NCI-H146 treated with DMSO at 0.1 percent for 48 hours (cell line): ENCODE measurements at regions not wholly inside any gene's neighbourhood (a gene's known extent, or its start where the extent isn't known, plus 50 kb on each side); places are given as distances from the start of the nearest gene placed in this dataset.

ENCODE experiments used
- DNase-seq: peaks from one replicate; lab custom pipeline; 2025; ENCODE audit not compliant: unreplicated experiment; lab: John Stamatoyannopoulos, UW

GRCh38 chr3:84439476-84439875, 519.3 kb upstream of the CADM2 start:
- no peak for DNase-seq

DNA sequence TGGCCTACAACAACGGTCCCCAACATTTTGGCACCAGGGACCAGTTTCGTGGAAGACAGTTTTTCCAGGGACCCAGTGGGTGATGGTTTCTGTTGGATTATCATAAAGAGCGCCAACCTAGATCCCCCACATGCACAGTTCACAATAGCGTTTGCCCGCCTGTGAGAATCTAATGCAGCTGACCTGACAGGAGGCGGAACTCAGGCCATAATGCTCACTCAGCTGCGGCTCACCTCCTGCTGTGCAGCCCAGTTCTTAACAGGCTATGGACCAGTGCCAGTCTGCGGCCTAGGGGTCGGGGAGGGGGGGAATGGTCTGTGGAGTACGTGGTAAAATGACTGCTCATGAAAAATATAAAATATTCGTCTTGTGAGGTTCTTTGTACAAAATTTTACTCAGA, 518.5 kb upstream of the CADM2 start:
- no peak for DNase-seq

DNA sequence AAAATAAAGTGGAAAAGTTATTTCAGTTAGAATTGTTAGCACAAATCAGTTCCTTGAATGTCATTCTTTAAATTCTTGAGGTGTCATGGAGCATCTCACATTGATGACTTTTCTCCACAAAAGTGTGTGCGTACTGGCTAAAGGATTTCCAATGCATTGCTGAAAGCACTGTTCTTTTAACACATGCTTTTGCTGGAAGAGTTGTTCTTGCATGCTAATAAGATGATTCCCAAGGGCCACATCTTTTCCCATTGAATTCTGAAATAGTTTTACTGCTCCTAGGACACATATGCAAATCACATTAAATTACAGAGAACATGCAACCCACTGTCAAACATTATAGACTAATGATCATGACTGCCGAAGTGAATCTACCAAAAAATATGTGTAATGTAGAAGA, 516.3 kb upstream of the CADM2 start:
- no peak for DNase-seq

DNA sequence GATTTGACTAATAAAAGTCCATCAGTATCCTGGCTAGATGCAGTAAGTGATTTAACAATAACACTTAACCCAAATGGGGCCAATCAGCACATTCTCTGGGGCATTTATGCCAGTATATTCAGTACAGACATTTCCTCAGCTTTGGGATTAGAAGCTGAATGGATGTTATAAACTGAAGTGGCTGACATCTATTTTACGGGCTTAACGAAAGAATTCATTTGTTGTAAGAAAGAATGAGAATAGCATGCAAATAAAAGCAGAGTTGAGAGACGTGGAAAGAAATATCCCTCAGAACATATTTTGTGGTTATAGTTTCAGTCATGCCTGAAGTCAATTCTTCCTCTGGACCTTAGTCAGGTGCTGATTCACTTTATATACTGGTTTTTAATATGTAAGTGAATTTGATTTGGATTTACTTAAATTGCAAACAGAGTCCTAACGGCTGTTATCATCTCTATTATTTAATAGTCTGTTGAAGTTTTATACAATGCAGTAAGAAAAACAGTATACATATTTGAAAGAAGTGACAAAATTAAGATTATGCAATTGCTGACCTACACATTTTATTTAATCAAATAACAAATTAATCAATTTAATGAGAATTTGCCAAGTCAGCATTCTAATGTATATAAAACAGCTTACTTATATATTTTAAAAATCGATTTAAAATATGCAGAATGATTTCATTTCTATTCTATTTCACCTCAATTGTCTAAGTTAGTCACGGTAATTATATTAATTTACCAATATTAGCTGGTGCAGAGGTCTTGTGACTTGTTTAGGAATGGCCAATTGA, 513.9 kb upstream of the CADM2 start:
- no peak for DNase-seq

GRCh38 chr3:84487296-84487695, 471.5 kb upstream of the CADM2 start:
- no peak for DNase-seq

- DNase-seq, result no peak
These were observed 454.0 kb upstream of the CADM2 start for GRCh38 chr3:84504761-84505160.

DNA sequence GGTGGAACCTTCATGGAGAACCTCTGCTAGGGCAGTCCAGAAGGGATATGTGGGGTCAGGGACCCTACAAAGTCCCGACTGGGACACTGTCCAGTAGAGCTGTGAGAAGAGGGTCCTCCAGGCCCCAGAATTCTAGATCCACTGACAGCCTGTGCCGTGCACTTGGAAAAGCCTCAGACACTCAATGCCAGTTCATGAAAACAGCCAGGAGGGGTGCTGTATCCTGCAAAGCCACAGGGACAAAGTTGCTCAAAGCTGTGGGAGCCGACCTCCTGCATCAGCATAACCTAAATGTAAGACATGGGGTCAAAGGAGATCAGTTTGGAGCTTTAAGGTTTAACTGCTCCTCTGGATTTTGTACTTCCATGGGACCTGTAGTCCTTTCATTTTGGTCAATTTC, 448.8 kb upstream of the CADM2 start:
- no peak for DNase-seq

DNA sequence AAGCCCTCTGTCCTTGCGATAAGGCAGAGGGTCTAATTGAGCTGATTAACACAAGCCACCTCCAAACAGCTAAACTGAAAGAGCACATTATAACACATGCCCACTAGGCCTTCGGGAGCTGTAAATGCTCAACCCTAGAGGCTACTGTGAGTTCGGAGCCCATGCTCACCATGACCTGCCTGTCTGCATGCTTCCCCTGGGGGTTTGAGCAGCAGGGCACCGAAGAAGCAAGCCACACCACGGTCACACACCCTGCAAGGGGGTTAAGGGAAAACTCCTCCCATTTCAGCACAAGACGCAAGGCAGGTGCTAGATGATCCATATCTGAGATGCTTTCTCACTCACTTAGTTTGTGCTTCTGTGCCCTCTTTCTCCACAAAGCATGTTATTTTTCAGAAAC, 435.9 kb upstream of the CADM2 start:
- DNase-seq, result no peak

DNA sequence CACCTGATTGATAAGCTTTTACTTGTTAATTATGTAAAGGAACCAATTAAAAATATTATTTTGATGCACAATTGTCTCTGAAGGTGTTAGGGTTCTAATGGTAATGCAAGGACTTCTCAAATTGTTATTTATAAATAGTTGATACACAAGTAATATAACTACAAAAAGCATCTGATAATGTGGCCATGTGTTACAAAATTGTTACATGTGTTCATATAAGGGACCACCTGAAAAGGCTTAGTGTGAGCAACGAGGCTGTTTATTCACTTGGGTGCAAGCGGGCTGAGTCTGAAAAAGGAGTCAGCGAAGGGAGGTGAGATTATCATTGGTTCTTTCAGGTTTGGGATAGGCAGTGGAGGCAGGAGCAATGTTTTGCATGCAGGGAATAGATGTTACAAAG, 421.9 kb upstream of the CADM2 start:
- no peak for DNase-seq

DNA sequence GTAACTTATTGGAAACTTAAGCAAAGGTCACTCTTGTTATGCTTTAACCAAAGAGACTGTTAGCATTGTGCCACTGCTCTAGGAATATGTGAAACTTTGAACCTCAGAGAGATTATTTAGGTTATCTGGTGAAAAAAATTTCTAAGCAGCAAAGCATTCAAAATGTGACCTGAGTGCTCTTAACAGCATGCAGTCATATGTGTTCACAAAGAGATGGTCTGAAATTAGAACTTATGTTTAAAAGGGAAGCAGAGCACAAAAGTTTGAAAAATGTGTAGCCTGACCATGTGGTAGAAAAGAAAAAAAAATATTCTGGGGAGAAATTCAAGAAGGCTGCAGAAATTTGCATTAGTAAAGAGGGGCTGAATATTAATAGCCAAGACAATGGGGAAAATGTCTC, 420.2 kb upstream of the CADM2 start:
- DNase-seq, result no peak

DNA sequence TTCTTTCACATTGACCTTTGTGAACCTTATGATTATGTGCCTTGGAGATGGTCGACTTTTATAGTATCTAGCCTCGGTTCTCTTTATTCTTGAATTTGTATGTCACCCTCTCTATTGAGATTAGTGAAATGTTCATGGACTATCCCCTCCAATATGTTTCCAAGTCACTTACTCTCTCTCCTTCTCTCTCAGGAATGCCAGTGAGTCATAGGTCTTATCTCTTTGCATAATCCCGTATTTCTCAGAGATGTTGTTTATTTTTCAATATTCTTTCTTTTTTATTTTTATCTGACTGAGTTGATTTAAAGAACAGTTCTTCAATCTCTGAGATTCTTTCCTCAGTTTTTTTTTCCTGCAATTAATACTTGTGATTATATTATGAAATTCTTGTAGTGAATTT, 411.6 kb upstream of the CADM2 start:
- DNase-seq, result no peak

DNA sequence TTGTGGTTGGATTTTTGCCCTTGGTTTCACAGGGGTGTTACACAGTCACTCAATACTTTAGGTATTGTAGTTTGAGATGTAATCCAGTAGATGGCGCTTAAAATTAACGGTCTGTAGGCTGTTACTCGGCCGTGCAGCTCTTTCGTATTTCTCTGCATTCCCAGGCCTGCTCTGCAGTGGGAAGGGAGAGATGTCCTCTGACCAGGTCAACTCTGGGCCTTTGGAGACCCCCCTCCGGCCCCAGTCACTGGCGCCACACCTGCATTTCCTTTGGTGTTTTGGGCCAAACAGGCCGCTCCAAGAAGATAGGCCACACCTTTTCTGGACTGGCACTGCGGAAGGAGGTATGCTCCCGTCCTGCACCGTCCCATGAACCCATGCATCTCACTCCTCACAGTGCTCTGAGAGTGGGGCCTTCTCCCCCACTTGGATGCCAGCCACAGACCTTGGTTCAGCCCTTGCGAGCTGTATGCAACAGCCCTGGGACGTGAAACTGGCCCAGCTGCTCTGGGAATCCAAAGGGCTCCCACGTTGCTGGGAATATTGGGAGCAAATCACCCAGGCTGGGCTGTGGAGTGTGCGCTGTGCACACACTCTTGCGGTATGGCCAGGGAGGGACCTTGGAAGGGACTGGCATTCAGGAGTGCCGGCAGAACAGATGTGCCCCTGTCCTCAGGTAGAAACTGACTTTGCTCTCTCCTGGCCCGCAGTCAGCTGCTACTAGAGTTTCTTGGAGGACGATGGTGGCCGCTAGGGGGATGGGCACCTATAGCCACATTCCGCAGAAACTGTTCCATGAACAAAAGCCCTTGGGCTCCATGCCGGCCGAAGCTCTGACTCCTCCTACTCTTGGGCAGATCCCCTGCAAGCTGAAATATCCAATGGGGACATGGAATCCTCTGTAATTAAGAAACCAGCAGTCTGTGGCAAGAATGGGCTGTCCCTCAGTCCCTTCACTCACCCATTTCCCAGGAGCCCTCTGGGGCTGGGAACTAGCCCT, 410.5 kb upstream of the CADM2 start:
- DNase-seq, result peak; percentile 81

DNA sequence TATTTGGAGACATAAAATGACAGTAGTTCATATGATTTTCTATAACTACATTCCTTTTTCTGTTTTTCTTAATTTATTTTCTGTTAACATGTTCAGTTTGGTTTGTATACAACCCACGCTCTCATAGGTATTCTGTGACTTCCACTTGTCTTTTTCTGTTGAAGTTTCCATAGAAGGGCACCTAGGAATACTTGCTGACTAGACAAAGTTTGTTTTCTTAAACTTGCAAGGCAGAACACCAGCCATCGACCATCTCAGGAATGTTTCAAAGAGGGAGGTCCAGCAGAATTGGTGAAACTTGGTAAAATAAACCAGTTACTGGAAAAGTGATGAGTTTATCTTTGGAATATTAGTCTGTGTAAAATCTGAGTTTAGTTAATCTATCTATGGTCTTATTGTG, 403.2 kb upstream of the CADM2 start:
- DNase-seq, result no peak

DNA sequence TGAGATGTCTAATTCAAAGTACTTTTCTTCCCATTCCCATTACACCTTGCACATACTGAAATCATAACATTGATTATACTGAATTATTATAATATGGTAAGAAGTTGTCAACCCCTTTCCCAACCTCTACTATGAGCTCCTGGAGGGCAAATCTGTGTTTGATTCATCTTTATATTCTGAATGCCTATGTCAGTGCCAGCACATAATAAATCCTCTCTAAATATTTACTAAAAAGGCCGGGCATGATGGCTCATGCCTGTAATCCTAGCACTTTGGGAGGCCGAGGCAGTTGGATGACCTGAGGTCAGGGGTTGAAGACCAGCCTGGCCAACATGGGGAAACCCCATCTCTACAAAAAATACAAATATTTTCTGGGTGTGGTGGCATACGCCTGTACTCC, 392.5 kb upstream of the CADM2 start:
- DNase-seq, result no peak

- no peak for DNase-seq
These were observed 391.0 kb upstream of the CADM2 start for GRCh38 chr3:84567796-84568195.

DNA sequence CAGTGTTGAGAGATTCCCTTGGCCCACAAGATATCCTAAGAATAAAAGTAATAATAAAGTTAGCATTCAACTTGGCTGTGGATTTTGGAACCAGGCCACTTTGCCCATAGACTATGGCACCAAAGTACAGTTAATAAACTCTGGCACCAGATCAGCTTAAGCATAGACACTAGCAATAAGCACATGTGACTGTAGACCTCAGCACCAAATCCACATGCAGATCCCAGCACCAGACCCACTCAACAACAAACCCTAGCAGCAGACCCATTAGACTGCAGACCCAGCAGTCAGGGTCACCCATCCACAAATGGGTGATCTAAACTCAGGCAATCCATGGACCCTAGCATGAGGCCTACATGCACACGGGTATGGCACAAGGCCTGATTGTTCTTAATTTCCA, 384.8 kb upstream of the CADM2 start:
- no peak for DNase-seq

GRCh38 chr3:84586427-84586826, 372.4 kb upstream of the CADM2 start:
- no peak for DNase-seq

DNA sequence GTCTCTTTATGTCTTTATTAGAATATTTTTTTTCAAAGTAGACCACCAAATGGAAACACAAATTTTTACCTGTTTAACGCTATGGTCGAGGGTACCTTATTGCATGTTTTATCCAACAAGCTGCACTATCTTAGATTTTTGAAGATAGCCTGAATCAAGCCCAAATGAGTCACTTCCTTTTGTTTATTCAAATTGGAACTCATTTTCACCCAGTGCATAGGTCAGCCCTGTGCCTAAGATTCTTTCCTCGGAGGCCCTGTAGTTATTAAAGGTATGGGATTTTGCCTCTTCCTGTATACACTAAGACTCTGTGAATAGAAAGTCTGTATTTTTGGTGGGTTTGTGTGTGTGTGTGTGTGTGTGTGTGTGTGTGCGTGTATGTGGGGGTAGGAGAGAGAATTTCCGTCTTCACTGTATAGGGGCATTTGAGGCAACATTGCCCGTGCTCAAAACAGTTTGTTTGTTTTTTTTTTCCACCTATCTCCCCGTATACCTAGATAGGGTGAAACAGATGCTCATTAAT, 358.0 kb upstream of the CADM2 start:
- peak; percentile 34 for DNase-seq

GRCh38 chr3:84601303-84601702, 357.5 kb upstream of the CADM2 start:
- peak; percentile 83 for DNase-seq

DNA sequence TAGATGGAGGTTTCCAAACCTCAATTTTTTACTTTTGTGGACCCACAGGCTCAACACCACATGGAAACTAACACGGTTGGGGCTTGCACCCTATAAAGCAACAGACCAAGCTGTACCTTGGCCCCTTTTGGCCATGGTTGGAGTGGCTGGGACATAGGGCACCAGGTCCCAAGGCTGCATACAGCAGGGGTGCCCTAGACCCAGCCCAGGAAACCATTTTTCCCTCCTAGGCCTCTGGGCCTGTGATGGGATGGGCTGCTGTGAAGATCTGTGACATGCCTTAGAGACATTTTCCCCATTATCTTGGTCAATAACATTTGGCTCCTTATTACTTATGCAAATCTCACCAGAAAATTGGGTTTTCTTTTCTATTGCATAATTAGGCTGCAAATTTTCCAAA, 337.0 kb upstream of the CADM2 start:
- no peak for DNase-seq

GRCh38 chr3:84634668-84635067, 324.1 kb upstream of the CADM2 start:
- DNase-seq, result no peak

DNA sequence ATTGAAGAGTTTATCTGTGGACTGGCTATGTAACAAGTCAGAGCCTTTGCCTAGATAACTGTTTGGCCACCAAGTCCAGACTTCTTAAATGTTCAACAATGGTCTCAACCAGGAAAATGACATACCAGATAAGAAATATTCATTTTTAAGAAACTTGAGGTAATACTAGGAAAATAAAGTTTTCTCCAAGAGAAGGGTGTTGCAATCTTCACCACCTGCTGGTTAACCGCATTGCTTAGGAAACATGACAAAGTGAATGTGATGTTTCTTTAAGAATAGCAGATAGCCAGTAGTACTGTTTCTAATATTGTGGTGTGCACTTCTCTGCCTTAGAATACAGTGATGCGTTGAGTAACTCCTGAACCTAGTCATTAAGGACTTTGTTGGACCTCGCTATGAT, 321.5 kb upstream of the CADM2 start:
- no peak for DNase-seq
